ENCODE measurements at regions not wholly inside any gene's neighbourhood (a gene's known extent, or its start where the extent isn't known, plus 50 kb on each side); places are given as distances from the start of the nearest gene placed in this dataset.

DNA sequence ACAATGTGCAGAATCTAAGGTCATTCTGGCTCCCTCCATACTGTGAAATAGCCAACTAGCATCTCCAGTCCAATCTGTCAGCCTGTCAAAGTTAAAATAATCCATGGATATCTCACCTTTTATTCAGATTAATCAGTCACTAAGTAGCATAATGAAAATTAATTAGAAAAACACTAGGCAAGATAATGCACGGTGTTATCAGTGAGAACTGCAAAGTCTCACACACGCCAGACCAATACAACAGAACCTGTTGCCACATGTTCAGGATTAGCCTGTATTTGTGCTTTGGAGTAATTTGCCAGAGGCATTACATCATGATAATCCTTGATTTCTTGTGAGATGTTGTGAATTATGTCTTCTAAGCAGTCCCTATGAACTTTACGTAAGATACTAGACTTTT lies 820.4 kb upstream of the ALCAM start:
- DNase-seq = no peak

DNA sequence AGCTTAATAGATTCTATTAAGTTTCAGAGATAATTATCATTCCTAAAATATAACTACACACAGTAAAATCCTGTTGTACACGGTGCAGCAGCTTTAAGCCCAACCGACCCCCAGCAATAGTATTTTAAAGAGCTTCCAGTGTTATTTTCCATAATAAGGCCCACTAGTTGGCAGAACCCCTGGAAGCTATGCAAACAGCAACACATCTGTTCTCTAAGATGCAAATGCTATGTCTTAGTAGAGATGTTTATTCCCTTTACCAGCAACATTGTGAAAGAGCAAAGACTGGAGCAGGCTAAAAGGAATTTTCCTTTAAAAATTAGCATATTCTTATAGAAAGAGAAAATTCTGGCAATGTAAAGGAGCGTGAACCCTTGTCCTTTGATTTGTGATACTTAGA lies 819.7 kb upstream of the ALCAM start:
- DNase-seq = no peak

DNA sequence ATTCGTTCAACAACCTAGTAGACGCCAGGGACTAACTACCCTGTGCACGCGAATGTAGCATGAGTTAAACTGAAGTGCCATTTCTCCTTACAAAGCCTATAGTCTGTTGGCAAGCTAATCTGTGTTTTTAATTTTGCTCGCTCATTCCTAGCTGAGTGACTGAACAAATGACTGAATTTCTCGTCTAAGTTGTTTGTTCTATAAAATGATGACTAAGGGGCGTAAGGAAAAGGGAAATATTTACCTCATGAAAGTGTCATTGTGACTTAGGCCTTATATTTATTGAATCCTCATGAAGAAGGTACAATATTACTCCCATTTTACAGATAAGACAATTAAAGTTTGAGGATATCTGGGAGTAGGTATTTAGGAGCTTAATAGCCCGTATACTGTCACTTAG lies 818.3 kb upstream of the ALCAM start:
- no peak for DNase-seq

DNA sequence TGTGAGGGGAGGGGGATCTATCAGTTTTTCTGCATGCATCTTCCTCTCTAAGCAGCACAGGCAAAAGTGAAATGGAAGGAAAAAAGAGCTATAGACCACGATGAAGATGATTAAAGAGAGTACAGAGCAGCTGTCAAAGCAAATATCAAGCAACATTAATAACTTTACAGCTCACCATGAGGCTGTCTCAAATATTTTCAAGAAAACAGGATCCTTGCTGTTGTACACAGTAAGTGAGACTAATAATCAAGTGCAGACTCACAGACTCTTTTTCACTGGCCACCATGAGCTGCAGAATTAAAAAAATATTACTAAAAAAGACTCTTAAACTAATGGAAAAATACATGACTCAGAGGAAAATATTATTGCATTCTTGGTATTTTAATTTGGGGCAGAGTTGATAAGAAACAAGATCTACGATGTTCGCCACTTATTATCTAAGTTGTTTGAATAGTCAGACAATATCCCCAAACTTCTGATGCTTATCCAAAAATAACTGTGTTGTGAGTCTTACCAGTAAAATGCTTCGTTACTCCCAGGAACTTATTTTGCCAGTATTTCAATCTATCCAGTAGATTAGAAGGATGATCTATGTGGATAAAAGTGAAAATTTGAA lies 817.5 kb upstream of the ALCAM start:
- no peak for DNase-seq

DNA sequence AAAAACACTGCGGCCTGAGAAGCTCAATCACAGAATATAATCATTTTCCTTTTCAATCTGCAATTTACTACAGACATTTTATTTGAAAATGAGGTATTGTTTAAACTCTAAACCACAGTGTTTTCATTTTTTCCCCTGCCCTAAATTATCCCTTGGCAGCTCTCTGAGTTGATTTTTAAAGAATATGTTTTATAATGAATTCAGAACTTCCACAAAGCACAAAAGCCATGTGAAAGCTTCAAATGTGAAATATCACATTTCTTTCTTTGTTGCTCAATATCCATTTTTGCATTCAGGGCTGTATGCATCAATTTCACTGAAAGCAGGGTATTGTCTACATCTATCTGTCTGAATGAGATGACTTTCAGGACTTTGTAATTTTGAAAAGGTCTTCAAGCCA lies 813.6 kb upstream of the ALCAM start:
- no peak for DNase-seq

DNA sequence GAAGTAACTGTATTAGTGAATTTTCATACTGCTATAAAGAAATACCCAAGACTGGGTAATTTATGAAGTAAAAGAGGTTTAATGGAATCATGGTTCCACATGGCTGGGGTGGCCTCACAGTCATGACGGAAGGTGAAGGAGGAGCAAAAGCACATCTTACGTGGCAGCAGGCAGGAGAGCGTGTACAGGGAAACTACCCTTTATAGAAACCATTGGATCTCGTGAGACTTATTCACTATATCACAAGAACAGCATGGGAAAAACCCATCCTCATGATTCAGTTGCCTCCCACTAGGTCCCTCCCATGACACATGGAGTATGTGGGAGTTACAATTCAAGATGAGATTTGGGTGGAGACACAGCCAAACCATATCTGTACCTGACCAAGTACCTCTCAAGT lies 812.3 kb upstream of the ALCAM start:
- DNase-seq = no peak

DNA sequence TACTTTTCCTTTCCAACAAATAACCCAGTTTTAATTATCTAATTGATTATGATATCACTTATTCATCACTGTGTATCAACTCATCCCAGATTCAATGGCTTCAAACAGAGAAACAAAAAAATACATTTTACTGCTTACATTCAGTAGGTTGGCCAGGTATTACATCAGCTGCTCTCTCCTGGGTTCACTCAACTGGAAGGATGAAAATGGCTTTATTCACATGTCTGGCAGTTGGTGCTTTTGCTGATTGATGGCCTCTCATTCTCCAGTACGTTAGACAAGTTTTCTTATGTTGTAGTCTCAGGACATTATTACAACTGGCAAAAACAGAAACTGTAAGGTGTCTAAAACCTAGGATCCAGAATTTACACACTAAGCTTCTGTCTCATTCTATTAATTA lies 811.0 kb upstream of the ALCAM start:
- DNase-seq = no peak

DNA sequence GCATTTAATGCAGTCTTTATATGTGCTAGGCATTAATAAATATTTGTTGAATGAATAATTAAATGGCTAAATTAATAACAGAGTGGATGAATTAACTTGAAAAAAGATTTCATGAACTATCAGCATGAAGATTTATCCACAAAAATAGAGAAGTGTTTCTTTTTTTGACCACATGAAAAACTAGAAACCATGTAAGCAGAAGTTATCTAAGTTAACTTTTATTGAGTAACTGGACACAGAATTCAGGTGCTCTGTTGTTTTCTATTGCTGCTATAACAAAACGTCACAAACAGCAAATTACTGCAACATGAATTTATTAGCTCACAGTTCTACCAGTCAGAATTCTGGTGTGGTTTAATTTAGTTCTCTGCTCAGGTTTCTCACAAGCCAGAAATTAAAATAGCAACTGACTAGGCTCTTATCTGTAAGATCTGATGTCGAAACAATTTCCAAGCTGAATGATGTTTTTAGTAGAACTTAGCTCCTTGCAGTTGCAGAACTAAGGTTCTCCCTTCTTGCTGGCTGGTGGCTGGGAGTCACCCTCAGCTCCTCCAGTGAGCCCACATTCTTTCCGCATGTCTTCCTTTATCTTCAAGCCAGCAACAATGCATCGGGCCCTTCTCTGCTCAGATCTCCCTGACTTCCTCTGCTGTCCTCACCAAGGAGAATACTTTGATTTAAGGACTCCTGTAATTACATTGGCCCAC lies 810.2 kb upstream of the ALCAM start:
- no peak for DNase-seq

DNA sequence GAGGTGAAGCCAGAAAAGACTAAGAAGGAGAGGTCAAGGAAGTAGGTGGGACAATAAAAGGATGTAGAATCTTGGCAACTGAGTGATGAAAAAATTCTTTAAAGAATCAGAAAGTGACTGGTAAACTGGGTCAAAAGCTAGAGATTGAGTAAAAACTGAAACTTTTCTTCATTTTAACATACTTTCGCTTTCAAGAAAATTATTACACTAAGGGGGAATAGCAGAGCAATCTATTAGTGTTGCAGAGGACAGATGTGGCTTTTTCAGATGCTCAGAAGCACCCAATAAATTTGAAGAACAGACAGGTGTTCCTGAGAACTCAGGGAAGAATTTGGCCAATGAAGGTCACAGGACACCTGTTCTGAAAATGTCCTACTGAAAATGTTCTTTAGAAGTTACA lies 805.4 kb upstream of the ALCAM start:
- no peak for DNase-seq

DNA sequence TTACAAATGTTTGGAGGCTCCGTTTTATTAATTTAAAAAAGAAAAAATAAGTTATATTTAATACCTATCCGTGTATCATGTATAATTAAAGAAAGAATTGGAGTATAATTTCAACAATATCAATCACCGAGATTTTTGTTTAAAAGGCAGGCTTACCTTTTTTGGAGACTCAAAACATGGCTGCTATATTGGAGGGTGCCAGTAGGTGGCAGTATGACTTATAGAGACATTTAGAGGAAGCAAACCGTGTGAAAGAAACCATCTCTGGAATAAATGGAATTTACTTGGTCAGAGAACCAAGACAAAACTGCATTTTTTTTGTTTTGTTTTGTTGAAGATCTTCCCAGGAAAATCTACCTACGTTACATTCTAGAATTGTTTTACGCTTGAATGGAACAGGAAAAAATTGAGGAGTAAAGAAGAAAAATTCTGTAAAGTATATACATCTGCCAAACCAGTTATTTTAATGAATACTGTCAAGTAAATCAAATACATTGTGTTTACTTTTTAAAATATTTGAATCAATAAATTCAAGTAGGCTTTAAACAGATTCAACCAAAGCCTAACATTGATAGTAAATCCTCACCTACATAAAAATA lies 802.6 kb upstream of the ALCAM start:
- DNase-seq = peak; percentile 53

DNA sequence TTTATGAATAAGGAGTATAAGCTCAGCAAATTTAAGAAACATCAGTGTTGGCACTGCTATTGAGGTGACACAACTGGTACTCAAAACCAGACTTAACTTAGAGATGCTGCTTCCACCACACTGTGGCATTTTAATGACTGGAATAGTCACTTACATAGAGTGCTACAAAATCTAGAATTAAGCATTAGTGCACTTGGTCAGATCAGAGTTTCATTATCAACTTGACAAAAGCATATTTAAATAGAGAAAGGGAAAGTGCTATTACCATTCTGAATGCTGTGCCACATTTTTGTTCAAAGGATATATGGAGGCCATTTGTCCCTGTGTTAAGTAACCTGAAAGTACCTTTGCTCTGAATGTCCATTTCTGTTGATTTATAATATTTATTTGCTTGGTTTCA lies 800.7 kb upstream of the ALCAM start:
- no peak for DNase-seq

DNA sequence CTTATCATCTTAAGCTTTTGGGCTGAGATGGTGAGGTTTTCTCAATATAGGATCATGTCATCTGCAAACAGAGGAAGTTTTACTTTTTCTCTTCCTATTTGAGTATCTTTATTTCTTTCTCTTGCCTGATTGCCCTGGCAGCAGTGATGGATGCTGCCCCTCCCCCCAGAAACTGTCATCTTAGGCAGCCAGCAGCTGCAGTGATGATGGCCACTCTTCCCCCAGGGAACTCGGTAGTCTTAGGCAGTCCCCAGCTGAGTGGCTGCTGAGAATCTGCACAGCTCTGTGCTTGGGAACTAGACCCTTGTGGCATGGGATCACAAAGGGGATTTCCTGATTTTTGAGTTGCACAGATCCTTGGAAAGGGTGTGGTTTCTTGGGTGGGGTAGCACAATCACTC lies 791.1 kb upstream of the ALCAM start:
- no peak for DNase-seq

DNA sequence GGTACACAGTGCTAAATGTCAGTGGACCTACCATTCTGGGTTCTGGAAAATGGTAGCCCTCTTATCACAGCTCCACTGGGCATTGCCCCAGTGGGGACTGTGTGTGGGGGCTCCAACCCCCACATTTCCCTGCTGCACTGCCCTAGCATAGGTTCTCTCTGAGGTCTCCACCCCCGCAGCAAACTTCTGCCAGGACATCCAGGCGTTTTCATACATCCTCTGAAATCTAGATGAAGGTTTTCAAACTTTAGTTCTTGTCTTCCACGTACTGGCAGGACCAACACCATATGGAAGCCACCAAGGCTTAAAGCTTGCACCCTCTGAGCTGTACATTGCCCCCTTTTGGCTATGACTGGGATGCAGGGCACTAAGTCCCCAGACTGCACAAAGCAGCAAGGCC lies 788.2 kb upstream of the ALCAM start:
- DNase-seq = no peak

DNA sequence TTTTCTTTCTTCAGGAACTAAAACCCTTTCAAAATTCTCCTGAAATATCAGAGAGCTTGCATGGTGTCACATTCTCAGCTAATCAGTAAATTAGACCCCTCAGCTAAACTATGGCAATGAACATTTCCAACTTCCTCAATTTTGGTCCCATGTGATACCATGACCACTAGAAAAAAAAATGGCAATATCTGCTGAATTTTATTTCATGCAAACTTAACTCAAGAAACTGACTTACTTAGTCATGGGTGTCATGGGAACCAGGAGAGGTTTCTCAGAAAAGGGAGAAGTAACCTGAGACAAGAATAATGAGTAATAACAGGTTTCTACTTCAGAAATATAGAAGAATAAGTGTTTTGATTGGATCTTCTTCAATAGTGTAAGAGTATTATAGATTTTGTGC lies 784.6 kb upstream of the ALCAM start:
- no peak for DNase-seq

DNA sequence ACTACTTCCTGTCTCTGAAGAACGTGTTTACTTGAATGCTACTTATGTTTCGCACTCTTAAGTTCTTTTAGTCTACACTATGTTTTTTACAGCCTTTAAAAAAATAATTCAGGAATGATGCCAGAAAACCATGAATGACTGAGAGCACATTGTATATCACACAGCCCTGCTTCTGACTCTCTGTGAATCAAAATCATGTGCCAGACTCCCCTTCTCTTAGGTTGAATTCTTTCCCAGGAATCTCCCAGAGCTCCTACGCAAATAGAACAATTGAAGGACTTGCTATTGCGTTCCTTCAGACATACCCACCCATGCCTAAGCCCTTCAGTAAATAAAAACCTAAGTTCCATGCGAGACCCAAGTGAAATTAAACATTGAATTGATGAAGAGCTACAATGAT lies 782.0 kb upstream of the ALCAM start:
- DNase-seq = no peak

DNA sequence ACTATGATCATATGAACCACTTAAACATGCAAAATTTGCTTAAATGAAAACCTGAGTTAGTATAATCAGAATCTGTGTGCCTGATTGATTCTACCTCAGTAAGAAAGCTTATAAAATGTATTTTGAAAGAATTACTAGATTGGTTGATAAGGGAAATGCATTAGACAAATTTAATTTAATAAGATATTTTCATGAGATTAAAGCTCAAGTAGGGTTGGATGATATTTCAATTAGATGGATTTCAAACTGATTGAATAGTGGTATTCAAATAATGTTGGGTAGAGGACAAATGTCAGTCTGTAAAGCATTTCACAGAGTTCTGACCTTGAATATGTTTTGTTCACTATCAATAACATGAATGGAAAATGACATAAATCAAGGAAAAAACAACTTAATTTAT lies 780.4 kb upstream of the ALCAM start:
- no peak for DNase-seq

DNA sequence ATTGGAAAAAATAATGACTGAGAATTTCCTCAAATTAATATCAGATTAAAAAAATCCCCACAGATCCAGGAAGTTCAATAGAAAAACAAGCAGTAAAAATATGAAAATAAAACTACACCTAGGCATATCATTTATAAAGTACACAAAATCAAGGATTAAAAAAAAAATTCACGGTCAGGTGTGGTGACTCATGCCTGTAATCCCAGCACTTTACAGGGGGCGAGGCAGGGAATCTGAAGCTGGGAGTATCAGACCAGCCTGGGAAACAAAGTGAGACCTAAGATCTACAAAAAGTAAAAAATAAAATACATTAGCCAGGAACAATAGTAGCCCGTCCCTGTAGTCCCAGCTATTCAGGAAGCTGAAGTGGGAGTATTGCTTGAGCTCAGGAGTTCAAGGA lies 778.3 kb upstream of the ALCAM start:
- DNase-seq = no peak

DNA sequence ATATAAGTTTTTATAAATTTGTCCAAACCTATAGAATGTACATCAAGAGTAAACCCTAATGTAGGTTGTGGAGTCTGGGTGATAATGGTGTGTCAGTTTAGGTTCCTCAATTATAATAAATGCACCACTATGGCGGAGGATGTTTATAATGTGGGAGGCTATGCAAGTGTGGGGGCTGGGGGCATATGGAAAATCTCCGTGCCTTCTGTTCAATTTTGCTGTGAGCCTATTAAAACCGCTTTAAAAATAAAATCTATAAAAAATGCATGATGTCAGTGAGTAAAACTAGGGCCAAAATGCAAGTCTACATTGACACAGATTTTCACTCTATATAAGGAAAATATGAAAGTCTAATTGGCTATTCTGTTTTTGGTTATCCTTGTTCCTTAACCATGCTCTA lies 774.9 kb upstream of the ALCAM start:
- no peak for DNase-seq

DNA sequence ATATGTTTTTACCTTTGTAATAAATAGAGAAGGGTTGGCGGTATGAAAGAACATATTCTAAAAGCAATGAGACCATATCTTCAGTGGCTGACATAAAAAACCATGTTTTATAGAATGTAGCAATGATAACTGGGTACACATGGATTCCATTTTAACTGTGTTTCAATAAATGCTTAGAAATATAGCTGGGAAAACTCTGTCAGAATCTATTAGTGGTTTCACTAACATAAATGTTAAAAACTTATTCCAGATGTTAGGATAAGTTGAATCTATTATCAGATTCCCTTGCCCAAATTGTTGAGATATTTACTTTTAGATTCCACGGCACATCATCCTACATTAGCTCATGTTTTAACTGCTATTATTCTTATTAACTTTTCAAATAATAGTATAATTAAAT lies 772.2 kb upstream of the ALCAM start:
- DNase-seq = no peak

DNA sequence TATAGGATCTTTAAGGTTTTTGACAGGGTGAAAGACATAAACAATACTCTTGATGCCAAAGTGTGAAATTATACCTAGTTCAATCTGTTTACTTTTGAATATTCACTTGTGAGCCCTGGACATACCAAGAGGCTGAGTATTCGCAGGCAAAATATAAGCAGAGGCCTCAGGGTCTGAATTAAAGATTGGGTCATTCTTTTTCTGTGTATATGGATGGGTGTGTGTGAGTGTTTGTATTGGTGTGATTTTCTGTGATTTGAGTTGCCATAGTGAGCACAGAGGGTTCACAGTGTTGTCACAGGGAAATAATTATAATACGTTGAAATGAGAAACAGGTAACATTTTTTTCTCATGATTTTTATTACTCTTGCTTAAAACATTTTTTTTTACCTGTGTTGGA lies 770.7 kb upstream of the ALCAM start:
- no peak for DNase-seq

DNA sequence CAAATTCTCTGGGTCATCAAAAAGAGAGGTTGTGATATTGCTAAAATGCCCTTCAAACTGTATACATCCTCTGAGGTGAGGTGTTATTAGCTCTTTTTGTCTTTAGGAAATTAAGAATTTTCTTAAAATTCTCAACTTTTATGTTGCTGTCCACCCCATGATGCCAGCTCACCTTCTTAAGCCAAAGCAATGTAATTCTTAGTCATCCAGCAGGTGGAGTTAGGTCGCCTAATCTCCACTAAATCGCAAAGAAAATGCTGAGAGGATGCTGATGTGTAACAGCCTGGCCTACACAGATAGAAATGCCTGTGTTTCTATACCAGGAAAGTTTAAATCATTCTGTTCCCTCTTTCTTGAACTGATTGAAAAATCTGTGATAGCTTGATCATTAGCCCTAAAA lies 770.2 kb upstream of the ALCAM start:
- DNase-seq = no peak

DNA sequence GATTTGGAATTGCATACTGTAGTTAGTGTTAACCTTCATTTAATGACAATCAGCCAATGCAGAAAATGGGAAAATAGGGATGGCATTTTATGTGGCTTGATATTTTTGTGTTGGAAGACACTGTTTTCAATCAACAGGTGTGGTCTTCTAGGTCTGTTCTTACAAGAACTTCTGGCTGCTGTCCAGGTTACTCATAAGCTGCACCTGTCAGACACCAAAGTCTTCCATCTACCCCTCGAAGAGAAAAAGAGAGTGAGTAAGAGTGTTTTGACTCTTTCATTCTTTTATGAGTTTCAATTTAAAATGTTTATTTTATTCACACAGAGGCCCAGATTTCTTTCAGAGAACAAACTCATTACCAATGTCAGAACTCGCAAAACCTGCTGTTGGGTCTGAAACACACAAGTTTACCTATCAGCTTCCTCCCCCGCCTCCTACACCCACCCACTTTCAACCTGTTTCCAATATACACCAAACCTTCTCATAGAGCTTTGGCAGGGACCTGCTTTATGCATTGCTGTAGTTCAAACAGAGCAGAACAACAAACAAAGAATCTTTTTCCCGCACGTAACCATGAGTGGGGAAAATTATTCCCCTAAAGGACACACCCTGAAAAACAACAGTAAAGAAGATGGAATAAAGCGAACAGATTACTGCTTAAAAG lies 767.7 kb upstream of the ALCAM start:
- DNase-seq = no peak

DNA sequence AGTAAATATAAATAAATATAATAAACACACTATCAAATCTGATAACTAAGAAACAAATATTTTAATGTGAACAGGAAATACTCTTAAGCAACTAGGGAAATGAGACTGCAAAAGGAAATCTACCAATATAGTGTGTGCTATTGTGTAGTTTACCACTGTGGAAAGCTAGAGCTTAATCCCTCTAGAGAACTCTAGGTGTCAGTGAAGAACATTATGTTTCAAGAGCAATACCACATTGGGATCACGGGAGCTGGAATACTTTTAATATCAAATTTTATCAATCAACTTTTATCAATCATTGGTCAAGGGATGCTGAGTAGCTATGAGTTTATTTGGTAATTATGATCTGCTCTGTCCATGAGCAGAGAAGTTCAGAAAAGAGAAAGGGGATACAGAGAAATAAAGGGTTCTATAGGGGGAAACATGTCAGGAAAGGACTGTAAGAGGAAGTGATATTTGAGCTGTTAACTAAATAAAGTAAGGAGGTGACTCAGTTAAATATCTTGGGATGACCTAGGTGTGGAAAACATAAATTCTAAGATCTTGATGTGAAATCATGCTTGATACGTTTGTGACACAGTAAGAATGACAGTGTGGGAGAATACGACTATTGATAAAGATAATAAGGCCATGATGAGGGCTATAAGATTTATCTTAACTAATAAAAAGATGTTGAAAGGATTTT lies 762.2 kb upstream of the ALCAM start:
- DNase-seq = no peak

DNA sequence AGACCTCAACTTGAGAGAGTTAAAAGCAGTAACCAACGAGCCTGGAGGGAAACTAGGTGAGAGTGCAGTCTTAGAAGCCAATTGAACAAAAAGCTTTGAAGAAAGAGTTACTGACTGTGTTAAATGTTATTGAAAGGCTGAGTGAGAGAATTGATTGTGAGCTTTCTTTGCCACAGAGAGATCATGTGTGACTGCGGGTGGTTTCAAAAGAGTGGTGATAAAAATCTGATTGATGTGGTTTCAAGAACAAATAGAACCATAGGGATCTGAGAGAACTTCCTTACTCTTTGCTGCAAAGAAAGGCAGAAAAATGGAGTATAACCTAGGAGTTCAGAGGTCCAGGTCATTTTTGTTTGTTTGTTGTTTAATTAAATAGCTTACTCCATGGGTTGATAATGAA lies 759.9 kb upstream of the ALCAM start:
- DNase-seq = no peak

All from activated gamma-delta T cell treated with Interleukin-2 at 50 U/mL for 16 hours (primary cell).